PC-9 (cell line): ENCODE measurements at regions not wholly inside any gene's neighbourhood (a gene's known extent, or its start where the extent isn't known, plus 50 kb on each side); places are given as distances from the start of the nearest gene placed in this dataset.

Experiments used
- BruUV-seq: library from RNA; stranded (reverse); fragments of 400-500 nt; replicated peaks from 2 replicates; lab custom pipeline; 2021; lab: Mats Ljungman, UMichigan
- CTCF ChIA-PET: fragments of 300-600 bp; sonication (Branson Sonifier 250); formaldehyde crosslinking; loops from one replicate; lab custom pipeline; 2022; ENCODE audit warnings: antibody characterized with exemption; lab: Charles Lee
- POLR2A ChIA-PET: fragments of 300-600 bp; sonication (Branson Sonifier 250); formaldehyde crosslinking; loops from one replicate; lab custom pipeline; 2022; ENCODE audit warnings: antibody characterized with exemption; ENCODE audit not compliant: unreplicated experiment; lab: Charles Lee
- DNase-seq, 2 experiments: peaks; one replicate each; pipeline versions ENCODE4 v3.0.0 to v3.0.0-alpha.2; 2015 to 2022; ENCODE audit warnings: mixed read lengths in 1 of 2
- H2AFZ ChIP-seq: fragments of 200-600 bp; sonication (generic); 2 replicates; pipeline ENCODE4 v1.8.1; 2017; ENCODE audit warnings: antibody characterized with exemption
- H3F3A ChIP-seq: fragments of 200-600 bp; sonication (generic); 2 replicates; pipeline ENCODE4 v1.8.1; 2017; ENCODE audit warnings: antibody characterized with exemption, mild to moderate bottlenecking, low read depth; ENCODE audit not compliant: insufficient read depth
- H3K27ac ChIP-seq: fragments of 200-600 bp; sonication (generic); 2 replicates; pipeline ENCODE4 v1.6.1; 2016; ENCODE audit warnings: mixed run types
- H3K27me3 ChIP-seq: fragments of 200-600 bp; sonication (generic); 2 replicates; pipeline ENCODE4 v1.6.1; 2016; ENCODE audit warnings: low read depth, mixed run types; ENCODE audit not compliant: insufficient read depth
- H3K36me3 ChIP-seq: fragments of 200-600 bp; sonication (generic); 2 replicates; pipeline ENCODE4 v1.6.1; 2016; ENCODE audit warnings: low read depth, mixed run types
- H3K4me1 ChIP-seq: fragments of 200-600 bp; sonication (generic); replicated peaks from 2 replicates; pipeline ENCODE4 v1.6.1; 2016; ENCODE audit warnings: mixed run types; ENCODE audit not compliant: insufficient read depth
- H3K4me2 ChIP-seq: fragments of 200-600 bp; sonication (generic); 2 replicates; pipeline ENCODE4 v1.6.1; 2017; ENCODE audit warnings: mixed run types
- H3K4me3 ChIP-seq: fragments of 200-600 bp; sonication (generic); 2 replicates; pipeline ENCODE4 v1.6.1; 2016; ENCODE audit warnings: mixed run types
- H3K79me2 ChIP-seq: fragments of 200-600 bp; sonication (generic); 2 replicates; pipeline ENCODE4 v1.6.1; 2017; ENCODE audit warnings: low read depth, mixed run types
- H3K9me2 ChIP-seq: fragments of 200-600 bp; sonication (generic); 2 replicates; pipeline ENCODE4 v1.8.1; 2017; ENCODE audit warnings: mild to moderate bottlenecking; ENCODE audit not compliant: insufficient read depth
- H3K9me3 ChIP-seq: fragments of 200-600 bp; sonication (generic); 2 replicates; pipeline ENCODE4 v1.8.1; 2016; ENCODE audit warnings: low read depth; ENCODE audit not compliant: insufficient read depth
- H4K20me1 ChIP-seq: fragments of 200-600 bp; sonication (generic); 2 replicates; pipeline ENCODE4 v1.8.1; 2017; ENCODE audit not compliant: insufficient read depth
- CTCF ChIP-seq: fragments of 200-600 bp; sonication (generic); conservative IDR thresholded peaks from 2 replicates; pipeline ENCODE4 v1.6.1; 2017; ENCODE audit warnings: mixed run types, antibody characterized with exemption, mild to moderate bottlenecking, moderate library complexity
- EZH2 ChIP-seq: fragments of 200-600 bp; sonication (generic); IDR thresholded peaks from 2 replicates; pipeline ENCODE4 v1.8.0; 2017; ENCODE audit warnings: antibody characterized with exemption, low read depth
- intact Hi-C: fragments of 100-400 bp; cut with micrococcal nuclease; formaldehyde crosslinking; loops from one replicate; pipeline ENCODE4 v1.10.0; 2022; ENCODE audit not compliant: unreplicated experiment

GRCh38 chr9:113721856-113722255, 154.3 kb upstream of the ZNF618 start:
- Histone ChIP-seq H2AFZ (no peak overlapping the region), H3K9me2 (no peaks in the 10 kb centered on the region), H3K27me3 (peaks cover 57% of the 10 kb centered on the region), H3K36me3 (no peaks in the 10 kb centered on the region), H3F3A (no peaks in the 10 kb centered on the region), H3K4me3 (no peak overlapping the region), H3K4me1 (no peaks in the 10 kb centered on the region), H3K9me3 (no peaks in the 10 kb centered on the region), H3K4me2 (no peak overlapping the region), H3K79me2 (no peaks in the 10 kb centered on the region), H3K27ac (no peak overlapping the region), H4K20me1 (no peaks in the 10 kb centered on the region)
- POLR2A ChIA-PET, result no interaction called here
- CTCF ChIA-PET, result no interaction called here
- intact Hi-C loops, result no loop called here
- no peak for DNase-seq
- no peak for TF ChIP-seq EZH2
- no peak for TF ChIP-seq CTCF
- no TSS peak for BruUV-seq

GRCh38 chr9:113724202-113724601, 151.9 kb upstream of the ZNF618 start:
- no TSS peak for BruUV-seq
- Histone ChIP-seq H3K27ac (no peak overlapping the region), H3K36me3 (no peaks in the 10 kb centered on the region), H2AFZ (no peak overlapping the region), H3K27me3 (peaks cover 55% of the 10 kb centered on the region), H3K4me1 (no peaks in the 10 kb centered on the region), H3K4me2 (no peak overlapping the region), H3K9me2 (no peaks in the 10 kb centered on the region), H3K4me3 (no peak overlapping the region), H3K79me2 (no peaks in the 10 kb centered on the region), H3K9me3 (no peaks in the 10 kb centered on the region), H3F3A (no peaks in the 10 kb centered on the region), H4K20me1 (no peaks in the 10 kb centered on the region)
- DNase-seq, result no peak
- ChIA-PET CTCF (no interaction called here), POLR2A (no interaction called here)
- intact Hi-C loops, result no loop called here
- no peak for TF ChIP-seq EZH2

GRCh38 chr9:113728989-113729388, 147.1 kb upstream of the ZNF618 start:
- H3K27ac ChIP-seq, result no peak overlapping the region
- H3K4me2 ChIP-seq, result no peak overlapping the region
- H2AFZ ChIP-seq, result no peak overlapping the region
- H3K4me3 ChIP-seq, result no peak overlapping the region
- CTCF ChIA-PET, result no interaction called here
- no peaks in the 10 kb centered on the region for H3K9me2 ChIP-seq
- peaks cover 4% of the 10 kb centered on the region; the same call in 1 of the 2 replicates for H3K9me3 ChIP-seq
- no peaks in the 10 kb centered on the region for H4K20me1 ChIP-seq
- H3K4me1 ChIP-seq, result no peaks in the 10 kb centered on the region
- no peaks in the 10 kb centered on the region for H3K36me3 ChIP-seq
- H3K79me2 ChIP-seq, result no peaks in the 10 kb centered on the region
- H3F3A ChIP-seq, result no peaks in the 10 kb centered on the region
- no TSS peak for BruUV-seq
- POLR2A ChIA-PET, result no interaction called here
- peaks cover 65% of the 10 kb centered on the region for H3K27me3 ChIP-seq
- TF ChIP-seq EZH2, result no peak
- no peak for TF ChIP-seq CTCF
- no peak for DNase-seq
- intact Hi-C loops, result no loop called here

GRCh38 chr9:113734826-113735225, 141.3 kb upstream of the ZNF618 start:
- ChIA-PET POLR2A (no interaction called here), CTCF (no interaction called here)
- Histone ChIP-seq H3K9me2 (no peaks in the 10 kb centered on the region), H2AFZ (no peak overlapping the region), H4K20me1 (no peaks in the 10 kb centered on the region), H3K27ac (no peak overlapping the region), H3K4me1 (no peaks in the 10 kb centered on the region), H3K4me3 (no peak overlapping the region), H3K4me2 (no peak overlapping the region), H3K36me3 (no peaks in the 10 kb centered on the region), H3K9me3 (peaks cover 3% of the 10 kb centered on the region; the same call in 1 of the 2 replicates), H3K27me3 (peaks cover 42% of the 10 kb centered on the region; the same call in 1 of the 2 replicates), H3F3A (no peaks in the 10 kb centered on the region), H3K79me2 (no peaks in the 10 kb centered on the region)
- no peak for DNase-seq
- intact Hi-C loops, result loop anchor here (10.0 kb wide), 1 partner anchor 140 kb away; the partner anchor contains the start of gene ZNF618
- TF ChIP-seq EZH2 (no peak), CTCF (no peak)
- BruUV-seq, result no TSS peak
